ENCODE measurements at regions not wholly inside any gene's neighbourhood (a gene's known extent, or its start where the extent isn't known, plus 50 kb on each side); places are given as distances from the start of the nearest gene placed in this dataset.

DNA sequence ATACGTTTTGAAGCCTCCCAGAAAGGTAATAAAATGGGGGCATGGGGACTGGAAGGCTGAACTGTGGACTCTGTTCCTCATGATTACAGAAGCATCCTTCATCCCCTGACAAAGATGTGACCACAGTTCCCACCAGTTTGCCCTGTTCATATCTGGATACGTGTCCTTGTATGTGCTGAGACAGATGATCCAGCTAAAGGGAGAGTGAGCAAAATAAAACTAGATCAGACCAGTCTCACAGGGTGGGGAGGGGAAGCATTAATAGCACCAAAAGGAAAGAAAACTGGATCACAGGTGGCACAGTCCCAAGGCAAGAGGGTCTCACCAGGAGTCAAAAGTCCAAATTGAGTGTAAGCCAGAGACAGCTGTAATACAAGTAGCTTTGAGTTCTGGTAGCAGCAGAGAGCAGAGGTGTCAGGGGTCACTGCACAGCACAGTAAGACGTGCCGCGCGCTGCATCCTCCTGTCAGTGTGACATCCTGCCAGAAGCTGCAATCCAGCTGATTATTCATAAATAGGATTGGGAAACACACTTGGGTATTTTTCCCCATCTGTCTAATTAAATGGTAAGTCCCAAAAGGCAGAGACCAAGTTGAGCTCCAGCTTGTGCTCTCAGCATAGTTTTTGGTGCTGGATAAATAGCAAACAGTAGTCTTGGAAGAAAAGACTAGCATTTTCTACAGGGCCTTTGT is 560.0 kb upstream of the CFAP20DC start:
- Histone ChIP-seq H3K27ac (no peak overlapping the region), H3K4me1 (ENCODE audit: insufficient read depth) (no peaks in the 10 kb centered on the region), H3K4me3 (no peak overlapping the region), H3K9me3 (no peaks in the 10 kb centered on the region), H3K27me3 (no peaks in the 10 kb centered on the region), H3K36me3 (no peaks in the 10 kb centered on the region)
- DNase-seq, result no peak
- intact Hi-C loops (cut with DNase I), result no loop called here
- WGBS, 3 donors, result 53 to 66% (median 64%) methylated on average over 6 of the region's 6 CpGs
- TF ChIP-seq, protein P1, sequence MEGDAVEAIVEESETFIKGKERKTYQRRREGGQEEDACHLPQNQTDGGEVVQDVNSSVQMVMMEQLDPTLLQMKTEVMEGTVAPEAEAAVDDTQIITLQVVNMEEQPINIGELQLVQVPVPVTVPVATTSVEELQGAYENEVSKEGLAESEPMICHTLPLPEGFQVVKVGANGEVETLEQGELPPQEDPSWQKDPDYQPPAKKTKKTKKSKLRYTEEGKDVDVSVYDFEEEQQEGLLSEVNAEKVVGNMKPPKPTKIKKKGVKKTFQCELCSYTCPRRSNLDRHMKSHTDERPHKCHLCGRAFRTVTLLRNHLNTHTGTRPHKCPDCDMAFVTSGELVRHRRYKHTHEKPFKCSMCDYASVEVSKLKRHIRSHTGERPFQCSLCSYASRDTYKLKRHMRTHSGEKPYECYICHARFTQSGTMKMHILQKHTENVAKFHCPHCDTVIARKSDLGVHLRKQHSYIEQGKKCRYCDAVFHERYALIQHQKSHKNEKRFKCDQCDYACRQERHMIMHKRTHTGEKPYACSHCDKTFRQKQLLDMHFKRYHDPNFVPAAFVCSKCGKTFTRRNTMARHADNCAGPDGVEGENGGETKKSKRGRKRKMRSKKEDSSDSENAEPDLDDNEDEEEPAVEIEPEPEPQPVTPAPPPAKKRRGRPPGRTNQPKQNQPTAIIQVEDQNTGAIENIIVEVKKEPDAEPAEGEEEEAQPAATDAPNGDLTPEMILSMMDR (IDR thresholded peaks at IDR 0.05), result no peak
- no peak for TF ChIP-seq POLR2A (IDR thresholded peaks at IDR 0.05)
- no peak for TF ChIP-seq EP300 (IDR thresholded peaks at IDR 0.05)

DNA sequence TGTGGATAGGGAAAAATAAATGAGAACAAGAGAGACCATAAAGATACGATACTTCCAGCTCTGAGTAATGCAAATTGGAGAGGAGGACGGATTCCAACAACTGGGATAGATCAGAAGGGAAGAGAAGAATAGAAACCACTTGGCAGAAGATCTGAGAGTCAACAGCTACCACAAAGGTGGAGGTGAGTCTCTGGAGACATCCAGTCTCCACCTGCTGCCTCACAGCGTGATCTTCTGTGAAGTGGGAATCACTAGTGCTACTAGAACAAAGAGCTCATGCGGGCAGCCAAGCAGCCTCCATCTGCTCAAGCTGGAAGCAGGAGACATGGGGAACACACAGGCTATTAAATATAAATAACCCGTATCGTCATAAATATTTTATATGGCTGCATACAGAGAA is 558.5 kb upstream of the CFAP20DC start:
- TF ChIP-seq, protein P1 (IDR thresholded peaks at IDR 0.05), result no peak
- TF ChIP-seq POLR2A (IDR thresholded peaks at IDR 0.05), result no peak
- TF ChIP-seq EP300 (IDR thresholded peaks at IDR 0.05), result no peak
- no peaks in the 10 kb centered on the region for H3K27me3 ChIP-seq
- no peak overlapping the region for H3K4me3 ChIP-seq
- H3K27ac ChIP-seq, result no peak overlapping the region
- H3K4me1 ChIP-seq (ENCODE audit: insufficient read depth), result no peaks in the 10 kb centered on the region
- WGBS, 3 donors, result 91 to 95% (median 95%) methylated on average over 6 of the region's 6 CpGs
- no peak for DNase-seq
- H3K36me3 ChIP-seq, result no peaks in the 10 kb centered on the region
- H3K9me3 ChIP-seq, result no peaks in the 10 kb centered on the region
- intact Hi-C loops (cut with DNase I), result no loop called here

DNA sequence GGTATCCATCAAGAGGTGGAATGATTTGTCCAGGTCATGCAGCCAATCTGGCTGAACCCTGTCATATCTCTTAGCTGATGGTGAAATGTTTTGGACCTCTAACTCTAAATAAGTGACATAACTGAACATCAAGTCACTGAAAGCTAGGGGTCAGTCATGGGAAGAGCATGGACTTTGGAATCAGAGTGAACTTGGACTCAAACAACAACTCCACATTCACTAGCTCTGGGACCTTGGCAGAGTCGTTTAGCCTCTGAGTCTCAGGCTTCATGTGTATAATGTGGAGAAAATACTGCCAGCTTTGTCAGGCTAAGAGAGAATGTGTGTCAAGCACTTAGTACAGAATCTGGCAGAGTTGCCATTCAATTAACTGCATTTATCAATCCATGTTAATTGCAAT is 557.8 kb upstream of the CFAP20DC start:
- Histone ChIP-seq H3K27ac (no peak overlapping the region), H3K4me3 (no peak overlapping the region), H3K27me3 (no peaks in the 10 kb centered on the region), H3K36me3 (no peaks in the 10 kb centered on the region), H3K9me3 (no peaks in the 10 kb centered on the region), H3K4me1 (ENCODE audit: insufficient read depth) (no peaks in the 10 kb centered on the region)
- intact Hi-C loops (cut with DNase I), result no loop called here
- WGBS, 3 donors, result 21 to 57% (median 38%) methylated on average over 1 of the region's 1 CpG
- DNase-seq, result no peak
- TF ChIP-seq POLR2A (IDR thresholded peaks at IDR 0.05) (no peak), EP300 (IDR thresholded peaks at IDR 0.05) (no peak)

DNA sequence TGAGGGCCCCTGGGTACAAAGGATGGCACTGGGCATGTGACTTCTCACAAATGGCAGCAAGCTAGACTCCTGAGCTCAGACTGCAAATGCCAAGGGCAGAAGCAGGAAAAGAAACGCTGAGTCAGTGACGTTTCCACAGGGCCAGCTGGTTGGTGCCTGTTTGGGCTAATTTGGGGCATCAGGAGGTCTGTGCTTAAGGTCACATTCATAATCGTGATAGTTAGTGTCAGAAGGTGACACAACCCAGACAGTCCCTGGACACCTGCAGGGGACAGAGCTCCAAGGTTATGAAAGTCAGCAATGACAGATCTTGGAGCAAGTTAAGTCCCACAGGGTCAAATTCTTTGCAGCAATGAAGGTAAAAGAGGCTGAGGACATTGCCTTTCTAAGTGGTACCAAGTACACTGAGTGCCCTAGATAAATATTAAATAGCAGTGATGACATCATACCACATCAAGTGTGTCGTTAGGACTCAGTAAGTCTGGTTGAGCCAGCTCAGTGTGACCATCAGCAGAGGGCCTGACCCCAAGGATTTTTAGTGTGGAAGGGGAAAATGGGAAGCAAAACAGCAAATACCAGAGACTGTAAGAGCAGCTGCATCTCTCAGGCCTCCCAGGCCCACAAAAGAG is 556.9 kb upstream of the CFAP20DC start:
- no peak for DNase-seq
- no peaks in the 10 kb centered on the region for H3K27me3 ChIP-seq
- no peaks in the 10 kb centered on the region for H3K9me3 ChIP-seq
- 56 to 65% (median 59%) methylated on average over 4 of the region's 4 CpGs for WGBS, 3 donors
- intact Hi-C loops (cut with DNase I), result no loop called here
- no peak overlapping the region for H3K27ac ChIP-seq
- no peaks in the 10 kb centered on the region for H3K36me3 ChIP-seq
- no peaks in the 10 kb centered on the region for H3K4me1 ChIP-seq (ENCODE audit: insufficient read depth)
- no peak overlapping the region for H3K4me3 ChIP-seq
- no peak for TF ChIP-seq EP300 (IDR thresholded peaks at IDR 0.05)
- no peak for TF ChIP-seq POLR2A (IDR thresholded peaks at IDR 0.05)
- TF ChIP-seq, protein P1 (IDR thresholded peaks at IDR 0.05), result no peak

DNA sequence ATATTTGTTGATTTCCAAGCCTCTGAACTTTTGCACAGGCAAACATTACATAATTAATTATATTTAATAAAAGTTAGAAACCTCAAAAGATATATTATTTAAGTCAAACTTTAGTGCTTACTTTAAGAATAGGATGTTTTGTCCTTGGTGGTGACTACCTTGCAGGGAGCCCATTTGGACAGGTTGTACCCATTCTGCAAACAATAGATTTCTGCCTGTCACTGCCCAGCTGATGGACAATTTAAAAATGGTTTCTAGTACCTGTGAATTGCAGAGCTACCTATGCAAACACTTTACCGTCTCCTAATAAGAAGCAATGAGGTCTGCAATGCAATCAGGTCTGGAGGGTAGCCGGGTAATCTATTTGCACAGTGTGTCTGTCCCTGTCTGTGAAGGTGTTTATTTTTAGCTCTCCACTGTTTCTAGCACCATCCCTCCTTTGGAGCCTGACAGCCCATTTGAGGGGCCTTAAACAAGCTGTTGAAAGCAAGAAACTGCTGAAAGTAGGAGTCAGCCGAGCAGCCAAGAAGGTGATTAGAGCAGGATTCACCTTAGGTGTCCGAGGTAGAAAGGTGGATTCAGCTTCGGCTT is 556.2 kb upstream of the CFAP20DC start:
- intact Hi-C loops (cut with DNase I), result no loop called here
- Histone ChIP-seq H3K36me3 (no peaks in the 10 kb centered on the region), H3K27ac (no peak overlapping the region), H3K27me3 (no peaks in the 10 kb centered on the region), H3K4me1 (ENCODE audit: insufficient read depth) (no peaks in the 10 kb centered on the region), H3K4me3 (no peak overlapping the region), H3K9me3 (no peaks in the 10 kb centered on the region)
- no peak for TF ChIP-seq POLR2A (IDR thresholded peaks at IDR 0.05)
- TF ChIP-seq, protein P1 (IDR thresholded peaks at IDR 0.05), result no peak
- no peak for TF ChIP-seq EP300 (IDR thresholded peaks at IDR 0.05)
- WGBS, 3 donors, result 92 to 94% (median 92%) methylated on average over 5 of the region's 5 CpGs
- no peak for DNase-seq
